ENCODE measurements at regions not wholly inside any gene's neighbourhood (a gene's known extent, or its start where the extent isn't known, plus 50 kb on each side); places are given as distances from the start of the nearest gene placed in this dataset.
"Not testable (repeated sequence)": the region's sequence is repeated elsewhere in the genome, so short reads cannot be mapped to it uniquely, and the experiment has no call there.

DNA sequence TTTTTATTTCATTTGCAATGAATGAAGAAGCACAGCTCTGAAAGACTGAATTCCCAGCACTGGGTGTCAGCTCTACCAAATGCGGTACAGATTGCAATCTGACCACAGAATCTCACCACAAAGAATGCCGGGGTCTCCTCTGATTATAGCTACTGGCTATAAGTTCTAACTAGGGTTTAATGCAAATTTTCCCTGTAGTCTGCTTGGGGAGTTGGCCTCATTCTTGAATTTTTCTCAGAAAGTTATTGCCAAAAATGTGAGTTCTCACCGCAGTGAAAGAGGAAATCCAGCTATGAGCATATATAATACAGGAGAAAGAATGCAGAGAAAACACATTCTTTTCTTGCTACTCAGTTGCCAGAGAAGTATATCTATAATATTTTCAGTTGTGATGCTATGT is 1255.7 kb upstream of the LRRTM3 start:
- peaks cover 21% of the 10 kb centered on the region for H3K9me3 Mint-ChIP-seq
- H3K4me3 Mint-ChIP-seq = no peak overlapping the region
- Histone ChIP-seq H3K4me3 (ENCODE audit: low read length) (no peak overlapping the region), H3K9ac (ENCODE audit: extremely low read depth, low read length, poor library complexity, severe bottlenecking) (no peak overlapping the region), H3K9me3 (ENCODE audit: control insufficient read depth, low read length) (peaks cover 25% of the 10 kb centered on the region), H3K27me3 (ENCODE audit: control insufficient read depth, insufficient read depth, low read length, poor library complexity, severe bottlenecking) (no peaks in the 10 kb centered on the region), H3K27ac (ENCODE audit: low read depth, low read length) (no peak overlapping the region), H3K4me1 (ENCODE audit: control insufficient read depth, insufficient read depth, low read length) (no peaks in the 10 kb centered on the region), H3K36me3 (ENCODE audit: control insufficient read depth, insufficient read depth, low read length) (no peaks in the 10 kb centered on the region)
- H3K4me1 Mint-ChIP-seq = peaks cover 2% of the 10 kb centered on the region
- no peaks in the 10 kb centered on the region for H3K27me3 Mint-ChIP-seq (ENCODE audit: insufficient read depth)
- TF ChIP-seq, protein P1, sequence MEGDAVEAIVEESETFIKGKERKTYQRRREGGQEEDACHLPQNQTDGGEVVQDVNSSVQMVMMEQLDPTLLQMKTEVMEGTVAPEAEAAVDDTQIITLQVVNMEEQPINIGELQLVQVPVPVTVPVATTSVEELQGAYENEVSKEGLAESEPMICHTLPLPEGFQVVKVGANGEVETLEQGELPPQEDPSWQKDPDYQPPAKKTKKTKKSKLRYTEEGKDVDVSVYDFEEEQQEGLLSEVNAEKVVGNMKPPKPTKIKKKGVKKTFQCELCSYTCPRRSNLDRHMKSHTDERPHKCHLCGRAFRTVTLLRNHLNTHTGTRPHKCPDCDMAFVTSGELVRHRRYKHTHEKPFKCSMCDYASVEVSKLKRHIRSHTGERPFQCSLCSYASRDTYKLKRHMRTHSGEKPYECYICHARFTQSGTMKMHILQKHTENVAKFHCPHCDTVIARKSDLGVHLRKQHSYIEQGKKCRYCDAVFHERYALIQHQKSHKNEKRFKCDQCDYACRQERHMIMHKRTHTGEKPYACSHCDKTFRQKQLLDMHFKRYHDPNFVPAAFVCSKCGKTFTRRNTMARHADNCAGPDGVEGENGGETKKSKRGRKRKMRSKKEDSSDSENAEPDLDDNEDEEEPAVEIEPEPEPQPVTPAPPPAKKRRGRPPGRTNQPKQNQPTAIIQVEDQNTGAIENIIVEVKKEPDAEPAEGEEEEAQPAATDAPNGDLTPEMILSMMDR (conservative IDR thresholded peaks at IDR 0.05) = no peak
- peaks cover 19% of the 10 kb centered on the region for H3K36me3 Mint-ChIP-seq (ENCODE audit: low read depth)
- no peak overlapping the region for H3K27ac Mint-ChIP-seq
- DNase-seq = no peak
- 91 to 92% methylated on average over 2 to 3 of the region's 3 CpGs for WGBS, 2 experiments (ENCODE audit: insufficient coverage in 1 of 2, insufficient read length in 1 of 2)

DNA sequence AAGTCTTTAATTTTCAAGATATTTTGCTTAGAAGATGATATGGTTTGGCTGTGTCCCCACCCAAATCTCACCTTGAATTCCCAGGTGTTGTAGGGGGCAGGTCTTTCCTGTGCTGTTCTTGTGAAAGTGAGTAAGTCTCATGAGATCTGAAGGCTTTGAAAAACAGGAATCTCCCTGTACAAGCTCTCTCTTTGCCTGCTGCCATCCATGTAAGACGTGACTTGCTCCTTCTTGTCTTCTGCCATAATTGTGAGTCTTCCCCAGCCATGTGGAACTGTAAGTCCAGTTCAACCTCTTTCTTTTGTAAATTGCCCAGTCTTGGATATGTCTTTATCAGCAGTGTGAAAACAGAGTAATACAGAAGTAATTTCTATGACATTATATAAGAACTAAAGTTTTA is 1255.2 kb upstream of the LRRTM3 start:
- H3K9ac ChIP-seq (ENCODE audit: extremely low read depth, low read length, poor library complexity, severe bottlenecking); H3K36me3 ChIP-seq (ENCODE audit: control insufficient read depth, insufficient read depth, low read length); H3K27ac Mint-ChIP-seq; H3K27me3 ChIP-seq (ENCODE audit: control insufficient read depth, insufficient read depth, low read length, poor library complexity, severe bottlenecking); H3K4me3 Mint-ChIP-seq; H3K4me1 Mint-ChIP-seq; H3K27ac ChIP-seq (ENCODE audit: low read depth, low read length); H3K4me1 ChIP-seq (ENCODE audit: control insufficient read depth, insufficient read depth, low read length); H3K27me3 Mint-ChIP-seq (ENCODE audit: insufficient read depth); DNase-seq; H3K4me3 ChIP-seq (ENCODE audit: low read length): not testable (repeated sequence)
- peaks cover 18% of the 10 kb centered on the region for H3K36me3 Mint-ChIP-seq (ENCODE audit: low read depth)
- peaks cover 20% of the 10 kb centered on the region for H3K9me3 ChIP-seq (ENCODE audit: control insufficient read depth, low read length)
- peaks cover 18% of the 10 kb centered on the region for H3K9me3 Mint-ChIP-seq
- 95% methylated on average over 1 of the region's 1 CpG; no CpG with 5 or more reads in 1 of the 2 experiments for WGBS, 2 experiments (ENCODE audit: insufficient coverage in 1 of 2, insufficient read length in 1 of 2)

DNA sequence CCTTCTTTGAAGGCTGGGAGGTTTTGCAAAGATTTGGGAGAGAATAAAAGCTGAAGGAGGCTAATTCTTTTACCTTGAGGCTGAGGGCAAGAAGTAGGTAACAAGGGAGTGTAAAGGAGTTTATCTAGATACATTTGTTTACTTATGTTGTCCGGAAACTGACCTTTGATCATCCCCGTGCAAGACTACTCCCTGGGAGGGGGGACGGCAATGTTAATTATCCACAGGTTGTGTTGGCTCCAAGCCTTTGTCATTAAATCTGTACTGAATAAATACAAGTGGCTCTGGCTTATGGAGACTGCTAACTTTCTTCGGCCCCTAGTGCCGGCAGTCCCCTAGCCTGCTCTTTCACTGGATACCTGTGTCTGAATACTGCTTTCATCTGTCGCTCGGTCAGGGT is 1250.6 kb upstream of the LRRTM3 start:
- WGBS, 2 experiments (ENCODE audit: insufficient coverage in 1 of 2, insufficient read length in 1 of 2) = 95 to 100% methylated on average over 1 to 6 of the region's 7 CpGs
- H3K27me3 Mint-ChIP-seq (ENCODE audit: insufficient read depth) = no peaks in the 10 kb centered on the region
- H3K27ac Mint-ChIP-seq = no peak overlapping the region

More for the DNA sequence above, 1250.6 kb upstream of the LRRTM3 start:
- peaks cover 10% of the 10 kb centered on the region for H3K9me3 Mint-ChIP-seq
- H3K4me1 ChIP-seq (ENCODE audit: control insufficient read depth, insufficient read depth, low read length) = no peaks in the 10 kb centered on the region
- H3K27ac ChIP-seq (ENCODE audit: low read depth, low read length) = no peak overlapping the region
- no peak overlapping the region for H3K9ac ChIP-seq (ENCODE audit: extremely low read depth, low read length, poor library complexity, severe bottlenecking)
- H3K36me3 Mint-ChIP-seq (ENCODE audit: low read depth) = peaks cover 14% of the 10 kb centered on the region
- no peak overlapping the region for H3K4me3 Mint-ChIP-seq
- TF ChIP-seq, protein P1 (conservative IDR thresholded peaks at IDR 0.05) = no peak
- H3K27me3 ChIP-seq (ENCODE audit: control insufficient read depth, insufficient read depth, low read length, poor library complexity, severe bottlenecking) = no peaks in the 10 kb centered on the region
- H3K9me3 ChIP-seq (ENCODE audit: control insufficient read depth, low read length) = peaks cover 6% of the 10 kb centered on the region
- H3K4me1 Mint-ChIP-seq = no peaks in the 10 kb centered on the region
- DNase-seq = no peak
- no peaks in the 10 kb centered on the region for H3K36me3 ChIP-seq (ENCODE audit: control insufficient read depth, insufficient read depth, low read length)
- H3K4me3 ChIP-seq (ENCODE audit: low read length) = no peak overlapping the region
